ENCODE measurements at regions not wholly inside any gene's neighbourhood (a gene's known extent, or its start where the extent isn't known, plus 50 kb on each side); places are given as distances from the start of the nearest gene placed in this dataset.

- TF ChIP-seq CTCF (IDR thresholded peaks at IDR 0.05) (no peak), POLR2A (IDR thresholded peaks at IDR 0.05) (no peak), EP300 (IDR thresholded peaks at IDR 0.05) (no peak)
Measured at GRCh38 chr15:95995375-95996168, 334.9 kb upstream of the NR2F2 start.
